ENCODE measurements at regions not wholly inside any gene's neighbourhood (a gene's known extent, or its start where the extent isn't known, plus 50 kb on each side); places are given as distances from the start of the nearest gene placed in this dataset.

DNA sequence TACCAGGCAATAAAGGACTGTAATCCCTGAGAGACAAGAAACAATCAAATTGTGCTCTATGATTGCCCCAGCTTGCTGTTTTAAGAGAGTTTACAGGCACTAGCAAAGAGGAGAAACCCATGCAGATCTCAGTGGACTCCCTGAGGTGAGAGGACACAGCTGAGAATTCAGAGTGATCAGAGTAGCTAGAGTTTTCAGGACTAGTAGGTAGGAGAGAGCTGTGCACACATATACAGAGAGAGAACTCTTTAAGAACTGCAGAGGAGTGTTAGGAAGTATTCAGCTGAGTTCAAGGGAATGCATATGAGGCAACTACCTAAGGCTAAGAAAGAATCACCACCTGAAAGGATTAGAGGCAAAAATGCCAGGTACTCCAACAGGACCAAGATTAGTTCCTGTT, 904.8 kb downstream of the CDH8 start:
- Histone ChIP-seq H3K79me2 (replicated peaks; ENCODE audit: insufficient read depth) (no peaks in the 10 kb centered on the region), H4K20me1 (replicated peaks; ENCODE audit: insufficient read depth) (0 out of 2 replicates have a peak, but pooled peaks cover 2% of the 10 kb centered on the region), H3K27ac (ENCODE audit: low read depth) (0 out of 2 replicates have a peak overlapping the region, but pooled peaks have one; percentile 33), H3K4me2 (peak overlapping the region; percentile 40; the same call in 1 of the 2 replicates), H3K4me3 (no peak overlapping the region), H3K4me1 (ENCODE audit: insufficient read depth) (no peaks in the 10 kb centered on the region), H2AFZ (no peak overlapping the region), H3F3A (replicated peaks; ENCODE audit: low read depth) (no peaks in the 10 kb centered on the region), H3K9me2 (ENCODE audit: insufficient read depth) (no peaks in the 10 kb centered on the region), H3K36me3 (ENCODE audit: insufficient read depth) (no peaks in the 10 kb centered on the region), H3K27me3 (ENCODE audit: insufficient read depth) (no peaks in the 10 kb centered on the region)
- ATAC-seq, result peak; percentile 70
- no peak for TF ChIP-seq ZNF331 (CRISPR knock-in tag; IDR thresholded peaks at IDR 0.05; ENCODE audit: low read depth)
- no peak for TF ChIP-seq POLR2AphosphoS5 (IDR thresholded peaks at IDR 0.05; ENCODE audit: low read depth)
- Mint-ChIP-seq H3K4me1 (peaks cover 7% of the 10 kb centered on the region; the same call in 2 of the 3 replicates), H3K27ac (no peak overlapping the region), H3K9me3 (peaks cover 9% of the 10 kb centered on the region), H3K4me3 (no peak overlapping the region), H3K36me3 (ENCODE audit: low read depth) (no peaks in the 10 kb centered on the region), H3K27me3 (ENCODE audit: insufficient read depth, low read depth, poor library complexity) (peaks cover 6% of the 10 kb centered on the region)
- peak; percentile 8 for DNase-seq (ENCODE audit: low spot score)

DNA sequence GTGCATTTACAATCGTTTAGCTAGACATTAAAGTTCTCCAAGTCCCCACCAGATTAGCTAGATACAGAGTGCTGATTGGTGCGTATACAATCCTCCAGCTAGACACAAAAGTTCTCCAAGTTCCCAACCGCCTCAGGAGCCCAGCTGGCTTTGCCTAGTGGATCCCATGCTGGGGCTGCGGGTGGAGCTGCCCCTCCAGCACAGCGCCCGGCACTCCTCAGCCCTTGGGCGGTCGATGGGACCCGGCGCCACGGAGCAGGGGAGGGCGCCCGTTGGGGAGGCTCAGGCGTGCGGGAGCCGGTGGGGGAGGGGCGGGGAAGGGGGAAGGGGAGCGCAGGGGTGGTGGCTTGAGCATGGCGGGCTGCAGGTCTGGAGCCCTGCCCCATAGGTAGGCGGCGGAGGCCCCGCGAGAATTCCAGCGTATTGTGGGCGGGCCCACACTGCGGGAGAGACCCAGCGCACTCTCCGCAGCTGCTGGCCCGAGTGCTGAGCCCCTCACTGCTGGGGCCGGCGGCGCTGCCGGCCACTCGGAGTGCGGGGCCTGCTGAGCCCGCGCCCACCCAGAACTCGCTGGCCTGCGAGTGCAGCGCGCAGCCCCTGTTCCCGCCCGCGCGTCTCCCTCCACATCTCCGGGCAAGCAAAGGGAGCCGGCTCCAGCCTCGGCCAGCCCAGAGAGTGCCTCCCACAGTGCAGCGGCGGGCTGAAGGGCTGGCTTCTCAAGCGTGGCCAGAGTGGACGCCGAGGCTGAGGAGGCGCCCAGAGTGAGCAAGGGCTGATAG, 907.5 kb downstream of the CDH8 start:
- Mint-ChIP-seq H3K4me3 (peak overlapping the region; percentile 51; the same call in 2 of the 3 replicates), H3K9me3 (peaks cover 9% of the 10 kb centered on the region), H3K27me3 (ENCODE audit: insufficient read depth, low read depth, poor library complexity) (peaks cover 6% of the 10 kb centered on the region), H3K36me3 (ENCODE audit: low read depth) (no peaks in the 10 kb centered on the region), H3K4me1 (peaks cover 7% of the 10 kb centered on the region; the same call in 2 of the 3 replicates), H3K27ac (no peak overlapping the region)
- Histone ChIP-seq H3K4me3 (peak overlapping the region; percentile 49), H3F3A (replicated peaks; ENCODE audit: low read depth) (no peaks in the 10 kb centered on the region), H3K79me2 (replicated peaks; ENCODE audit: insufficient read depth) (no peaks in the 10 kb centered on the region), H3K4me1 (ENCODE audit: insufficient read depth) (no peaks in the 10 kb centered on the region), H3K27me3 (ENCODE audit: insufficient read depth) (no peaks in the 10 kb centered on the region), H3K9me2 (ENCODE audit: insufficient read depth) (no peaks in the 10 kb centered on the region), H3K27ac (ENCODE audit: low read depth) (no peak overlapping the region), H3K4me2 (peak overlapping the region; percentile 46), H4K20me1 (replicated peaks; ENCODE audit: insufficient read depth) (no peaks in the 10 kb centered on the region), H2AFZ (peak overlapping the region; percentile 28; the same call in 1 of the 2 replicates), H3K36me3 (ENCODE audit: insufficient read depth) (no peaks in the 10 kb centered on the region)
- DNase-seq (ENCODE audit: low spot score), result peak; percentile 61
- TF ChIP-seq POLR2AphosphoS5 (IDR thresholded peaks at IDR 0.05; ENCODE audit: low read depth) (peak; percentile 54; the same call in 1 of the 2 replicates), ZNF331 (CRISPR knock-in tag; IDR thresholded peaks at IDR 0.05; ENCODE audit: low read depth) (no peak)
- ATAC-seq, result peak; percentile 95

DNA sequence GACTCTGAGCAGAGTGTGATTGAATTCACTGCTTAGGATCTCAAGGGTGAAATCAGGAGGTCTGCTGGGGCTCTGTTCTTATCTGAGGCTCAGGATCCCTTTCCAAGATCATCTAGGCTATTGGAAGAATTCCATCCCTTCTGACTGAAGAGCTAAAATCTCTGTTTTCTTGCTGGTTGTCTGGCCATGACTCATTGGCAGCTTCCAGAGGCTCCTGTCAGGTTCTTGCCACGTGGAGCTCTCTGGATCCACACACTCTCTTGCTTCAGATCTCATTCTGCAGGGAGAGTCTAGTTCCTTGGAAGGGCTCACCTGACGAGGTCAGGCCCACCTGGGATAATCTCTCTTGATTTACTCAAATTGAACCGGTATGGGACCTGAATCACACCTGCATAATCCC, 930.7 kb downstream of the CDH8 start:
- Mint-ChIP-seq H3K9me3 (no peaks in the 10 kb centered on the region), H3K4me1 (no peaks in the 10 kb centered on the region)
- no peak for TF ChIP-seq STAT1 (IDR thresholded peaks at IDR 0.05; ENCODE audit: unreplicated experiment)
- TF ChIP-seq ZNF331 (CRISPR knock-in tag; IDR thresholded peaks at IDR 0.05; ENCODE audit: low read depth), result no peak
- TF ChIP-seq EZH2phosphoT487 (IDR thresholded peaks at IDR 0.05; ENCODE audit: unreplicated experiment), result no peak
- TF ChIP-seq, protein P1, sequence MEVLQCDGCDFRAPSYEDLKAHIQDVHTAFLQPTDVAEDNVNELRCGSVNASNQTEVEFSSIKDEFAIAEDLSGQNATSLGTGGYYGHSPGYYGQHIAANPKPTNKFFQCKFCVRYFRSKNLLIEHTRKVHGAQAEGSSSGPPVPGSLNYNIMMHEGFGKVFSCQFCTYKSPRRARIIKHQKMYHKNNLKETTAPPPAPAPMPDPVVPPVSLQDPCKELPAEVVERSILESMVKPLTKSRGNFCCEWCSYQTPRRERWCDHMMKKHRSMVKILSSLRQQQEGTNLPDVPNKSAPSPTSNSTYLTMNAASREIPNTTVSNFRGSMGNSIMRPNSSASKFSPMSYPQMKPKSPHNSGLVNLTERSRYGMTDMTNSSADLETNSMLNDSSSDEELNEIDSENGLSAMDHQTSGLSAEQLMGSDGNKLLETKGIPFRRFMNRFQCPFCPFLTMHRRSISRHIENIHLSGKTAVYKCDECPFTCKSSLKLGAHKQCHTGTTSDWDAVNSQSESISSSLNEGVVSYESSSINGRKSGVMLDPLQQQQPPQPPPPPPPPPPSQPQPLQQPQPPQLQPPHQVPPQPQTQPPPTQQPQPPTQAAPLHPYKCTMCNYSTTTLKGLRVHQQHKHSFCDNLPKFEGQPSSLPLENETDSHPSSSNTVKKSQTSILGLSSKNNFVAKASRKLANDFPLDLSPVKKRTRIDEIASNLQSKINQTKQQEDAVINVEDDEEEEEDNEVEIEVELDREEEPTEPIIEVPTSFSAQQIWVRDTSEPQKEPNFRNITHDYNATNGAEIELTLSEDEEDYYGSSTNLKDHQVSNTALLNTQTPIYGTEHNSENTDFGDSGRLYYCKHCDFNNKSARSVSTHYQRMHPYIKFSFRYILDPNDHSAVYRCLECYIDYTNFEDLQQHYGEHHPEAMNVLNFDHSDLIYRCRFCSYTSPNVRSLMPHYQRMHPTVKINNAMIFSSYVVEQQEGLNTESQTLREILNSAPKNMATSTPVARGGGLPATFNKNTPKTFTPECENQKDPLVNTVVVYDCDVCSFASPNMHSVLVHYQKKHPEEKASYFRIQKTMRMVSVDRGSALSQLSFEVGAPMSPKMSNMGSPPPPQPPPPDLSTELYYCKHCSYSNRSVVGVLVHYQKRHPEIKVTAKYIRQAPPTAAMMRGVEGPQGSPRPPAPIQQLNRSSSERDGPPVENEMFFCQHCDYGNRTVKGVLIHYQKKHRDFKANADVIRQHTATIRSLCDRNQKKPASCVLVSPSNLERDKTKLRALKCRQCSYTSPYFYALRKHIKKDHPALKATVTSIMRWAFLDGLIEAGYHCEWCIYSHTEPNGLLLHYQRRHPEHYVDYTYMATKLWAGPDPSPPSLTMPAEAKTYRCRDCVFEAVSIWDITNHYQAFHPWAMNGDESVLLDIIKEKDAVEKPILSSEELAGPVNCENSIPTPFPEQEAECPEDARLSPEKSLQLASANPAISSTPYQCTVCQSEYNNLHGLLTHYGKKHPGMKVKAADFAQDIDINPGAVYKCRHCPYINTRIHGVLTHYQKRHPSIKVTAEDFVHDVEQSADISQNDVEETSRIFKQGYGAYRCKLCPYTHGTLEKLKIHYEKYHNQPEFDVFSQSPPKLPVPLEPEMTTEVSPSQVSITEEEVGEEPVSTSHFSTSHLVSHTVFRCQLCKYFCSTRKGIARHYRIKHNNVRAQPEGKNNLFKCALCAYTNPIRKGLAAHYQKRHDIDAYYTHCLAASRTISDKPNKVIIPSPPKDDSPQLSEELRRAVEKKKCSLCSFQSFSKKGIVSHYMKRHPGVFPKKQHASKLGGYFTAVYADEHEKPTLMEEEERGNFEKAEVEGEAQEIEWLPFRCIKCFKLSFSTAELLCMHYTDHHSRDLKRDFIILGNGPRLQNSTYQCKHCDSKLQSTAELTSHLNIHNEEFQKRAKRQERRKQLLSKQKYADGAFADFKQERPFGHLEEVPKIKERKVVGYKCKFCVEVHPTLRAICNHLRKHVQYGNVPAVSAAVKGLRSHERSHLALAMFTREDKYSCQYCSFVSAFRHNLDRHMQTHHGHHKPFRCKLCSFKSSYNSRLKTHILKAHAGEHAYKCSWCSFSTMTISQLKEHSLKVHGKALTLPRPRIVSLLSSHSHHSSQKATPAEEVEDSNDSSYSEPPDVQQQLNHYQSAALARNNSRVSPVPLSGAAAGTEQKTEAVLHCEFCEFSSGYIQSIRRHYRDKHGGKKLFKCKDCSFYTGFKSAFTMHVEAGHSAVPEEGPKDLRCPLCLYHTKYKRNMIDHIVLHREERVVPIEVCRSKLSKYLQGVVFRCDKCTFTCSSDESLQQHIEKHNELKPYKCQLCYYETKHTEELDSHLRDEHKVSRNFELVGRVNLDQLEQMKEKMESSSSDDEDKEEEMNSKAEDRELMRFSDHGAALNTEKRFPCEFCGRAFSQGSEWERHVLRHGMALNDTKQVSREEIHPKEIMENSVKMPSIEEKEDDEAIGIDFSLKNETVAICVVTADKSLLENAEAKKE (CRISPR knock-in tag; IDR thresholded peaks at IDR 0.05), result no peak
- no peak for TF ChIP-seq CREB1 (CRISPR knock-in tag; IDR thresholded peaks at IDR 0.05; ENCODE audit: low read depth)
- no peak for TF ChIP-seq EZH2 (IDR thresholded peaks at IDR 0.05; ENCODE audit: low read depth, unreplicated experiment)

More for the DNA sequence above, 930.7 kb downstream of the CDH8 start:
- no peaks in the 10 kb centered on the region for H3K27me3 Mint-ChIP-seq (ENCODE audit: insufficient read depth, low read depth, poor library complexity)
- no peak overlapping the region for H3K4me2 ChIP-seq
- no peaks in the 10 kb centered on the region for H3K27me3 ChIP-seq (ENCODE audit: insufficient read depth)
- no peaks in the 10 kb centered on the region for H3K79me2 ChIP-seq (replicated peaks; ENCODE audit: insufficient read depth)
- H3K36me3 ChIP-seq (ENCODE audit: insufficient read depth), result no peaks in the 10 kb centered on the region
- no peaks in the 10 kb centered on the region for H3K9me2 ChIP-seq (ENCODE audit: insufficient read depth)
- no peak overlapping the region for H2AFZ ChIP-seq
- DNase-seq (ENCODE audit: low spot score), result no peak
- H3K4me3 Mint-ChIP-seq, result no peak overlapping the region
- H3F3A ChIP-seq (replicated peaks; ENCODE audit: low read depth), result no peaks in the 10 kb centered on the region
- ATAC-seq, result no peak
- no peaks in the 10 kb centered on the region for H4K20me1 ChIP-seq (replicated peaks; ENCODE audit: insufficient read depth)
- no peaks in the 10 kb centered on the region for H3K4me1 ChIP-seq (ENCODE audit: insufficient read depth)
- no peak overlapping the region for H3K4me3 ChIP-seq
- no peaks in the 10 kb centered on the region for H3K36me3 Mint-ChIP-seq (ENCODE audit: low read depth)
- H3K27ac ChIP-seq (ENCODE audit: low read depth), result no peak overlapping the region
- no peak overlapping the region for H3K27ac Mint-ChIP-seq
